ENCODE measurements at regions not wholly inside any gene's neighbourhood (a gene's known extent, or its start where the extent isn't known, plus 50 kb on each side); places are given as distances from the start of the nearest gene placed in this dataset.
"Not testable (repeated sequence)": the region's sequence is repeated elsewhere in the genome, so short reads cannot be mapped to it uniquely, and the experiment has no call there.

DNA sequence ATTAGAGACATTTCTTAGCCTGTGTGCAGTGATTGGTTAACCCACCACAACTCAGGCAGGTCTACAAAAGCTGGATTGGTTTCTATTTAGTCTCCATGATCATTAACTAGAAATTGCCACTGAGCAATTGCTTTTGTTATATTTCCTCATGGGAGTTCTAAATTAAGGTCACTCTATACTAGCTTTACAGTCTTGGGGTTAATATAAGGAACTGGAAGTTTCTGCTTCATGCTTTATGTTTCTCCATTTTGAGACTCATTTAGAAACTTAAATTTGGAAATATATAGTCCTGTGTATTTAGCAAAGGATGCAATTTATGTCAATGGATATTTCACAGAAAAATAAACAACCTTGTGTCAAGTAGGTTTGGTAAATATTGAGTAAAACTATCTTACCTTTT is 137.5 kb downstream of the HLX start:
- no peak overlapping the region for H3K4me3 ChIP-seq (ENCODE audit: low read length)
- no peak for DNase-seq (ENCODE audit: low read depth, low spot score)

- no peak for DNase-seq (ENCODE audit: low read depth, low spot score)
- H3K4me3 ChIP-seq (ENCODE audit: low read length) = no peak overlapping the region
Measured at GRCh38 chr1:221018414-221018813, 139.2 kb downstream of the HLX start.

DNA sequence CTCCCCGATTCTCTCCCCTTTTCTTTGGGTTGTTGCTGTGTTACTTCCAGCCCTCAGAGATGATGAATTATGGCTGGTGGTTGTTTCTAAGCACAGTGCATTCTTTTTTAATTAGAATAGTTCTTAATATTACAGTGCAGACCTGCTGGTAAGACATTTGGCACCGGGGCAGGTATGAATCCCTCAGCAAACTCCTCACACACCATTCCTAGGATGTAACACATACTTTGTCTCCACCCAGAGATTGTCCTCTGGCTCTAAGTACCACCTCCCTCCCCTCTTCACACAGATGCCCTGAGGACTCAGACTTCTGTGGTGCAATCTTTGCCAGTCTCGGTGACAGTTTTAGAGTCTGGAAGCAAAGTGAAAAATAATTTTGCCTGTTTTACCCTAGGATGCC is 143.1 kb downstream of the HLX start:
- no peak for DNase-seq (ENCODE audit: low read depth, low spot score)
- H3K4me3 ChIP-seq (ENCODE audit: low read length) = no peak overlapping the region

DNA sequence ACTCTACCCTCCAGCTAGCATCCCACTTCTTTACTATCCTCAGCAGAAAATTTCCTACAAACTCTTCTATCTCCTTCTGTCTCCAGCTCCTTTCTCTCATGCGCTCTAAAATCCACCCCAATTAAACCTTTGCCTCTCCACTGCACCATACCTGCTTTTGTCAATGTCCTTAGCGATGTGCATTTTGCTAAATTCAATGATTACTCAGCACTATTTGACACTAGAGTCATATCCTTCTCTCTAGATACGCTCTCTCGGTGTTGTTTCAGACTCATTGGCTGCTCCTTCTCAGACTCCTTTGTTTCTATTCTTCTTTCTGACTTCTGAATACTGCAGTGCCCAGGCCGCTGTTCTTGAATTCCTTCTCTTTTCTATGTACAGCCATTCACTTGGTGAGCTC is 144.2 kb downstream of the HLX start:
- no peak for DNase-seq (ENCODE audit: low read depth, low spot score)
- no peak overlapping the region for H3K4me3 ChIP-seq (ENCODE audit: low read length)

- no peak overlapping the region for H3K4me3 ChIP-seq (ENCODE audit: low read length)
- no peak for DNase-seq (ENCODE audit: low read depth, low spot score)
Measured at GRCh38 chr1:221025501-221025900, 146.3 kb downstream of the HLX start.

GRCh38 chr1:221025956-221026355 is 146.7 kb downstream of the HLX start:
- H3K4me3 ChIP-seq (ENCODE audit: low read length) = no peak overlapping the region
- no peak for DNase-seq (ENCODE audit: low read depth, low spot score)

DNA sequence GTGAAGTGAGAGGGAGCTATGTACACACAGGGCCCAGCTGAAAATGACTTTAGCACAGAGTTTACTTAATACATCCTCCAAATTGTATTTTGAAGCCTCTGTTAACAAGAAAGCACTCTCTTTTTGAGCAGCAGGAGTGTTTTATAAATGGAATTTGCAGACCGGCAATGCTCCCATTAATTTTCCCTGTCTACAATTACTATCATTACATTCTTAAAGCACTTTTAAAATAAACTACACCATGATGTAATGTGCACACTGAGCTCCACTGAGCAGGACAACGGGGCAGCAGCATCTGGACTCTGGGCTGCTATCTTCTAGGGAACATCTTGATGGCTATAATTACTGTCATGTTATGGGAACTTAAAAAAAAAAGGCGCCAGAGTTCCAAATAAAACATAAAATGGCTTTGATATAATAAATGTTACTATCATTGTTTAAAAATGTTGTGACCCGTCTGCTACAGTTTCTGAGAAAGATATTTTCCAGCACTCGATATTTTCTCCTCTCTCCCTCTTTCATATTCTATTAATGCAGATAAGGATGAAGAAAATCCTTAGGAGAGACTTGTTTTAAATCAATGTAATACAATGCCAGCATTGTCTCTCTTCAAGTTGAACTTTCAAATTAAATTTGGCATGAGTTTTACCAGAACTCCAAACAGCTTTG is 150.9 kb downstream of the HLX start:
- no peak for DNase-seq (ENCODE audit: low read depth, low spot score)

DNA sequence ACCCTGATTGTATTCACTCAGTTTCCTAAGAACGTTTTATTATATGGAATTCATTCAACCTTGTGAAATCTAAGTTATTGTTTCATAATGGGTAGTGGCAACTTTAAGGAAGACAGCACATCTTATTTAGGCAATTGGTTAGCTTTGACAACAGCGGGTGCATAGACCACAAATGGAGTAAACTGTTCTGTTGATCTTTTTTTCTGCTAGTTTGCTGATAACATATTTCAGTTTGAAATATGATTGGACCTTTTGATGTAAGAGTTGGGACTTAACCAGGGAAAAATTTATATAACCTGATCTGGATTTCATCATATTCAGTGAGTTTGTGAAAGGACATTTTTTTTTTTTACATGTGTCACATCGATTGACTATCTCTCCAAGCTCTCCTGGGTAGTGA is 151.7 kb downstream of the HLX start:
- no peak overlapping the region for H3K4me3 ChIP-seq (ENCODE audit: low read length)
- DNase-seq (ENCODE audit: low read depth, low spot score) = no peak

More for the DNA sequence above, 150.9 kb downstream of the HLX start:
- H3K4me3 ChIP-seq (ENCODE audit: low read length) = no peak overlapping the region

GRCh38 chr1:221031458-221032203 is 152.4 kb downstream of the HLX start:
- DNase-seq (ENCODE audit: low read depth, low spot score) = no peak

DNA sequence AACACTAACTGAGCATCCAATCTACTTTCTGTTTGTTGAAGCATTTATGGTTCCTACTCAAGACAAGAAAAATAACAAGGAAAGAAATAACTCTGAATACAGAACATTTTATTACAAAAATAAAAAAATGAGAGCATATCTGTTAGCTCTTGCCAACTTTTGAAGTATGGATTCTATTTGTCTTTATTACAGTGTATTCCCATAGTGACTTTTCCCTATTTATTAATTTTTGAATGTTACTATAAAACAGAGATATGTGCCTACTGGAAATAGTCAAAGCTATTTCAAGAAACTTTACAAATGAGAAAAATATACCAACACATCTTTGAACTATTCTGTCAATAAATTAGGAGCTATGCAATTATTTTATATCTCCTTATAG is 153.0 kb downstream of the HLX start:
- no peak for DNase-seq (ENCODE audit: low read depth, low spot score)
- no peak overlapping the region for H3K4me3 ChIP-seq (ENCODE audit: low read length)

More at GRCh38 chr1:221031458-221032203, 152.4 kb downstream of the HLX start:
- no peak overlapping the region for H3K4me3 ChIP-seq (ENCODE audit: low read length)

DNA sequence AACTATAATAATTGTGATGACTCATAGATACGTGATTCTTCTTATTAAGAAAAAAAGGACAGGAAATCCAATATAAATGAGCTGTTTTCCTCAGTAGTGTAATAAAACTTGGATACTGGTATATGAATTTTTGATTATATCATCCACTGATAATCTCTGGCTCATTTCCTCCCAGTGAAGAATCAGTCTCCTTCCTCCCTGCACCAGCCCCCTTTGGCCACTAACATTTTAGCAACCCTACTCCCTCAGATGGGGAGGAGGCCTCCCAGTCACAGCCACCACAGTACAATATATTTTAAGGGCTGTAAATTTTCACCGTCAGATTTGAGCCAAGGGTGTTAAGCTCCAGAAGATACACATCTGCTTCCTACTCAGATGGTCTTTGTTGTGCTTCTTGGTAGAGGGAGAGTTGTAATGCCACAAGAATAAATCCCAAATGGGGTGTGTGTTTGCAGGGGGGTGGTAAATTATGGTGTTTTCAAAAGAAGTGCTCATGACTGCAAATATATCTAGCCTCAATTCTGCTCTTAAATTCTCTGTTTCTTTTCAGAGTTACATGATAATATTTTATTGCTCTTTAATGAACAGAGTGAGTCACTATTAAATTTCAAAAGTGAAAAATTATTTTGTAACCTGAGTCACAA is 153.5 kb downstream of the HLX start:
- H3K4me3 ChIP-seq (ENCODE audit: low read length) = no peak overlapping the region
- DNase-seq (ENCODE audit: low read depth, low spot score) = no peak

GRCh38 chr1:221035662-221036153 is 156.5 kb downstream of the HLX start:
- H3K4me3 ChIP-seq (ENCODE audit: low read length) = no peak overlapping the region
- no peak for DNase-seq (ENCODE audit: low read depth, low spot score)

DNA sequence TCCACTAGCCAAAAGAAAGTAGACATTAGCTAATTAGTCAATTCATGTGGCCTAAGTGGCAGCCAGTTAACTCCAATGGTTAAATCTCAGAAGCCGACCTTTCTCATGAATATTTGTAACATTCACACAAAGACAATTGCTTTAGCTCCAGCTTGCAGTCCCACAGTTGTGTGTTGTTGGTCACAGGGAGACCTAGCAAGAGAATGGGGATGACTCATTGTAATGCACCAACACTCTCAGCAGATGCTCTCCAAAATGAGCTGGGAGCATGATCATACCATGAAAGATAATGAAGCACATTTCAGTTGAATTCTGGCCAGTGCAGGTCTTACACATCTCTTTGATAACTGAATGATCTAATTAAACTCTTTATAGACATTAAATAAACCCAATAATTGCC is 160.4 kb downstream of the HLX start:
- no peak for DNase-seq (ENCODE audit: low read depth, low spot score)
- H3K4me3 ChIP-seq (ENCODE audit: low read length) = no peak overlapping the region

- no peak for DNase-seq (ENCODE audit: low read depth, low spot score)
- no peak overlapping the region for H3K4me3 ChIP-seq (ENCODE audit: low read length)
Measured at GRCh38 chr1:221040101-221040500, 160.9 kb downstream of the HLX start.

- no peak for DNase-seq (ENCODE audit: low read depth, low spot score)
- H3K4me3 ChIP-seq (ENCODE audit: low read length) = no peak overlapping the region
Measured at GRCh38 chr1:221040691-221041285, 161.5 kb downstream of the HLX start.

GRCh38 chr1:221044538-221044937 is 165.3 kb downstream of the HLX start:
- no peak overlapping the region for H3K4me3 ChIP-seq (ENCODE audit: low read length)
- DNase-seq (ENCODE audit: low read depth, low spot score) = no peak

DNA sequence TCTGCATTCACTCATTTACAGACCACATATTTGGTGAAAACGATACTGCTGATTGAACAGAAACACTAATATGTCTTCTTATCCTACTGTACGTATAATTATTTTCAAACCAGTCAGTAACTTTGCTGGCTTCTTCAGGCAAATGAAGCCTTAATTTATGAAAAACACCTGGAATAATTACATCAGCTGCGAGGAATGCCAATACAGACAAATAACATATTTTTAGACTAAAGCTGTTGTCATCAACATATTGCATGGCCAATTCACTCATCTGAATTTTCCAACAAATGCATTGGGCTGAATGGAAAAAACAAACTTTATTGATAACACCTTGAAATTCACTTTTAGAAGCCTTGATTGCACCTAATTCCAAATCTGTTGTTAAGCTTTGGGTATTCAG is 165.9 kb downstream of the HLX start:
- no peak overlapping the region for H3K4me3 ChIP-seq (ENCODE audit: low read length)
- no peak for DNase-seq (ENCODE audit: low read depth, low spot score)

GRCh38 chr1:221045842-221046831 is 166.9 kb downstream of the HLX start:
- H3K4me3 ChIP-seq (ENCODE audit: low read length) = no peak overlapping the region
- DNase-seq (ENCODE audit: low read depth, low spot score) = no peak

- DNase-seq (ENCODE audit: low read depth, low spot score); H3K4me3 ChIP-seq (ENCODE audit: low read length): not testable (repeated sequence)
Measured at GRCh38 chr1:221051391-221051790, 172.1 kb downstream of the HLX start.
